ENCODE measurements at regions not wholly inside any gene's neighbourhood (a gene's known extent, or its start where the extent isn't known, plus 50 kb on each side); places are given as distances from the start of the nearest gene placed in this dataset.

DNA sequence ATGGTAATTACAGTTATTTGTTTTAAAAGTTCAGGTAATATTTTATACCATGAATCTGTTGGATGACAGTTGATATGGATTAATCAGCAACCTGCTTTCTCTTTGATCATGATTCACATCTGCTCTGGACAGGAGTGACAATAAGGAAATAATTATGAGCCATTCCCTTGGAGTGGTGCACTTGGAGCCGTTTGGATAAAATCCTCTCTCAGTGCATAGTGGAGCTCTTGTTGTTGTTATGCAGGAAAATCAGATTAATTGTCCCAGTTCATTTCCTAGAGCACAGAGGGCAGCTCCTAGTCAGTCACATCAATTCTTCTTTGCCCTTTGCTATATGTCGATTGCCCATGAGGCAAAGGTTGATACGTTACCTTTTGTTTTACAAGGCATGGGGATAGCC lies 668.3 kb upstream of the NR3C2 start:
- H3K4me3 ChIP-seq = no peak overlapping the region

DNA sequence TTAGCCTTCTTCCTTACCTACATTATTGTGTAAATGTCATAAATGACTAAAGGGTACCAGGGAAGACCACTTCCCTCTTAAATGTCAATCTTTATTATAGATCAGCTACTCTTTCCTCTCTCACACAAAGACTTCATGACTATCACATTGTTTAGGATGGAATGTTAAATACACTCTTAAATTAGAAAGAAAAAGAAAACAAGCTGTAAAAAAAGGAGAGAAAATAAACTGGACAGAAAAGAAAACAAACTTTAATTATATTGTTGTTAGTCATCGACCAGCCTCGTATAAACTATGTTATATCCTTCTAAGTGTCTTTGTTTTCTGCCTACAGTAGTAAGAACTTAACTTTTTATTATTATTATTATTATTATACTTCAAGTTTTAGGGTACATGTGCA lies 666.4 kb upstream of the NR3C2 start:
- no peaks in the 10 kb centered on the region for H3K4me1 ChIP-seq
- no peak overlapping the region for H3K27ac ChIP-seq
- H3K36me3 ChIP-seq = no peaks in the 10 kb centered on the region
- TF ChIP-seq, protein P1, sequence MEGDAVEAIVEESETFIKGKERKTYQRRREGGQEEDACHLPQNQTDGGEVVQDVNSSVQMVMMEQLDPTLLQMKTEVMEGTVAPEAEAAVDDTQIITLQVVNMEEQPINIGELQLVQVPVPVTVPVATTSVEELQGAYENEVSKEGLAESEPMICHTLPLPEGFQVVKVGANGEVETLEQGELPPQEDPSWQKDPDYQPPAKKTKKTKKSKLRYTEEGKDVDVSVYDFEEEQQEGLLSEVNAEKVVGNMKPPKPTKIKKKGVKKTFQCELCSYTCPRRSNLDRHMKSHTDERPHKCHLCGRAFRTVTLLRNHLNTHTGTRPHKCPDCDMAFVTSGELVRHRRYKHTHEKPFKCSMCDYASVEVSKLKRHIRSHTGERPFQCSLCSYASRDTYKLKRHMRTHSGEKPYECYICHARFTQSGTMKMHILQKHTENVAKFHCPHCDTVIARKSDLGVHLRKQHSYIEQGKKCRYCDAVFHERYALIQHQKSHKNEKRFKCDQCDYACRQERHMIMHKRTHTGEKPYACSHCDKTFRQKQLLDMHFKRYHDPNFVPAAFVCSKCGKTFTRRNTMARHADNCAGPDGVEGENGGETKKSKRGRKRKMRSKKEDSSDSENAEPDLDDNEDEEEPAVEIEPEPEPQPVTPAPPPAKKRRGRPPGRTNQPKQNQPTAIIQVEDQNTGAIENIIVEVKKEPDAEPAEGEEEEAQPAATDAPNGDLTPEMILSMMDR (IDR thresholded peaks at IDR 0.05) = no peak
- ATAC-seq = no peak
- H3K4me3 ChIP-seq = no peak overlapping the region
- H3K27me3 ChIP-seq = no peaks in the 10 kb centered on the region
- H3K9me3 ChIP-seq = no peaks in the 10 kb centered on the region
- DNase-seq = no peak
- intact Hi-C loops (cut with DNase I) = no loop called here

More for the DNA sequence above, 668.3 kb upstream of the NR3C2 start:
- ATAC-seq = no peak
- TF ChIP-seq, protein P1 (IDR thresholded peaks at IDR 0.05) = no peak
- no peaks in the 10 kb centered on the region for H3K27me3 ChIP-seq
- no peak for DNase-seq
- no peaks in the 10 kb centered on the region for H3K36me3 ChIP-seq
- H3K4me1 ChIP-seq = no peaks in the 10 kb centered on the region
- intact Hi-C loops (cut with DNase I) = no loop called here
- no peak overlapping the region for H3K27ac ChIP-seq
- H3K9me3 ChIP-seq = no peaks in the 10 kb centered on the region

DNA sequence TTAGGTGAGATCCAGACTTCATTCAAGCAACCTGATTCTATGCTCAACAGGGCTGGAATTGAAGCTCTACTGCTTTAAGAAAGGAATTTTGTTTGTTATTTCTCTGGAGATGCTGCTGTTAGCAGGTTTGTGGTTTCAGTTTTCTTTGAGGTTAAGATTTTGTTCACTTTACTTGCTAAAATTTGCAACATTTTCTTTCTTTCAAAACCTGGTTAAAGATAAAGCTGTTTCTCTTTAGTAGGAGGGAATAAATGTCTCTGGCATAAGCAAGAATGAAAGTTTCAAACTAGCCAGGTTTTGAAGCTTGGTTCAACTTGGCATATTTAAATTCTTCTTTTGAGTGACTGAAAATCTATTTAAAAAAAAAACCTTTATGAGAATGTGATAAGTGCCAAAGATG lies 660.6 kb upstream of the NR3C2 start:
- Histone ChIP-seq H3K27me3 (no peaks in the 10 kb centered on the region), H3K27ac (no peak overlapping the region), H3K4me3 (no peak overlapping the region), H3K36me3 (no peaks in the 10 kb centered on the region), H3K9me3 (peaks cover 0 to 7% of the 10 kb centered on the region in 2 donors), H3K4me1 (no peaks in the 10 kb centered on the region)
- ATAC-seq (no peak), DNase-seq (no peak)
- TF ChIP-seq, protein P1 (IDR thresholded peaks at IDR 0.05) = no peak
- intact Hi-C loops (cut with DNase I) = no loop called here

DNA sequence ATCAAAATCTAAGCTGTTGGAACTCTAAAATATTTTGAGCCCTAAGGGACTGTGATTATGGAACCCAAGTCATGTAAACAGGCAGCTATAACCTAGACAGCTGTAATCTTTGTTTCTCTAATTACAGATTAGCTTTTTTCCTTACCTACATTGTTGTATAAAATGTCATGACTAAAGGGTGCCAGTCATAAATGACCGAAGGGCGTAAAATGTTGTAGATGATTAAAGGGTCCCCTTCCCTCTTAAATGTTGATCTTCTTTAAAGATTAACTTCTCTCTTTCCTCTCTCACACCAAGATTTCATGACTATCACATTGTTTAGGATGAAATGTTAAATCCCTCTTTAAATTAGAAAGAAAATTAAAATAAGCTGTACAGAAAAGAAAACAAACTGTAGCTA lies 659.4 kb upstream of the NR3C2 start:
- Histone ChIP-seq H3K9me3 (peaks cover 0 to 11% of the 10 kb centered on the region in 2 donors), H3K4me1 (no peaks in the 10 kb centered on the region), H3K27me3 (no peaks in the 10 kb centered on the region), H3K4me3 (no peak overlapping the region), H3K27ac (no peak overlapping the region), H3K36me3 (no peaks in the 10 kb centered on the region)
- intact Hi-C loops (cut with DNase I) = no loop called here
- no peak for ATAC-seq
- TF ChIP-seq, protein P1 (IDR thresholded peaks at IDR 0.05) = no peak
- no peak for DNase-seq

DNA sequence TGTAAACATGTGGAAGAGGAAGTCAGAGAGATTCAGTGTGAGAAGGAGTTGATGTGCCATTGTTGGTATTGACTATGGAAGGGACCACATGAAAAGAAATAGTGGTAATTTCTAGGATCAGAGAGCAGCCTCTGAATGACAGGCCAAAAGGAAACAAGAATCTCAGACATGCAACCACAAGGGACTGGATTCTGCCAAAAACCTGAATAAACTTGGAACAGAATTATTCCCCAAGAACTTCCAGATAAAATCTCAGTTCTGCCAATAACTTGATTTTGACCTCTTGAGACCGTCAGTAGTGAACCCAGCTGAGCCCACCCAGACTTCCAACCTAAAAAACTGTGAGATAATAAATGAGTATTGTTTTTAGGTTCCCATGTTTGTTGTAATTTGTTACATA lies 653.6 kb upstream of the NR3C2 start:
- no peaks in the 10 kb centered on the region for H3K27me3 ChIP-seq
- TF ChIP-seq, protein P1 (IDR thresholded peaks at IDR 0.05) = no peak
- DNase-seq = no peak
- peaks cover 0 to 24% of the 10 kb centered on the region in 2 donors for H3K9me3 ChIP-seq
- H3K36me3 ChIP-seq = no peaks in the 10 kb centered on the region
- ATAC-seq = no peak
- no peak overlapping the region for H3K4me3 ChIP-seq
- H3K27ac ChIP-seq = no peak overlapping the region
- H3K4me1 ChIP-seq = no peaks in the 10 kb centered on the region
- intact Hi-C loops (cut with DNase I) = no loop called here
